NCI-H2227 (cell line): ENCODE measurements at regions not wholly inside any gene's neighbourhood (a gene's known extent, or its start where the extent isn't known, plus 50 kb on each side); places are given as distances from the start of the nearest gene placed in this dataset.

Source experiments
- DNase-seq: peaks from one replicate; lab custom pipeline; 2025; ENCODE audit not compliant: unreplicated experiment; lab: John Stamatoyannopoulos, UW

DNA sequence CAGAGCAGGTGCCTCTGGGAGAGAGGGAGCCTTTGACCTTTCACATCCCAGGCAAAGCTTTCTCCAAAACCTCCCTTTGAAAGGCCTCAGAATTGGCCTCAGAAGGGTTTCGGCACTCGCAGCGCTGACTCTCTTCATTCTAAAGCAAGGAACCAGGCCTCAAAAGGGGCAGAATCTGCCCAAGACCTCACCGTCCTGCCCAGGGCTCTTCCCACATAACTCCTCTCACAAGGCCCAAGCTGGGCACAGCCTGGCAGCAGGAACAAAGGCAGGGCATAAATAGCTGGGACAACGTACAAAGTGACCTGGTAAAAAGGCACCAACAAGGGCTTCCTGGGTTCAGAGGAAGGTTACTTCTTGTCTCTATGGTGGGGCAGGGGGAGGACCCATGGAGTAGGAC, 166.3 kb upstream of the FSTL4 start:
- DNase-seq: no peak

DNA sequence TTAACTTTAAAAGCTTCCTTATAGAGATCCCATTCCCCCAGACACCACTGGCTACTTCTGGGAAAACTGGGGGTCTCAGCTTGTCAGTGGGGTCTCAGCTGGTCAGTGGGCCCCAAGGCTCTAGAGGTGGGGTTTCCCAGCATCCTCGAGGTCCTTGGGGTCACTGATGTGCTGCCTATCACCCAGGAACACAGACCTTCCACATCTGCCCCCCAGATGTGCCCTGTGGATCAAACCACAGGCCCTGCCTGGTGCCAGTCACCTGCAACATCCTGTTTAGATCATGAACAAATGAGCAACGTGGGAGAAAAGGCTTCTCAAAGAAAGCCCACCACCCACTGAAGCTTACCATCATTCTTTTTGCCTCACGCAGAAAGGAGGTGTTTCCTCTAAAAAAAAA, 165.6 kb upstream of the FSTL4 start:
- no peak for DNase-seq

DNA sequence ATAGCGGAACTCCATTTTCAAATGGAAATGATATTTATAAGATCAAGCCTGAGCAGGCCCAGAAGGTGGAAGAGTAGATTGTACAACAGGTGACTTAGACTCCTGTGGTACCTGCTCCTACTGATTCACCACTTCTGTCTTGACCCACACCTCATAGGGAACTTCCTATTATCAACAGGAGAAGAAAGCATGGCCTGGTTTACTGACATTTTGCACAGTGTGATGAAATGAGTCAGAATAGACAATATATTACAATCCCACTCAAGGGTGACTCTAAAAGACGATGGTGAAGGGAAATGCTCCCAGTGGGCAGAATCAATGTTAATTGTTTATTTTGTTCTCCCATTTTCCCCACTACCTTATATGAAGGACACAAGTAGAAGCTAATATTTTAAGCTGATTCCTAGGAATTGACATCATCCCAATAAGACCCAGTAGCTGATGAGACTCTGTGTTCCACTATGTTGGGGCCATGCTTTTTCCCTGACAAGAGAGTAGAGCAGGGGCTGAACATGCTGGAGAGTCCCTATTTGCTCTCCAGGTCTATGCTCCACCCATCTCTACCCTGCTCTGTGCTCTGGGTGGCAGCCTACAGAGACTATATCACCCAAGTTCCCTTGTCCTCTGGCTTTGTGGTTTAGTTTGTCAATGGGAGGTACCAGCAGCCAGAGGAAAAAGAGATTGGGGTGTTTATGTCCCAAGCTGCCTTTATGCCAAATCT, 163.4 kb upstream of the FSTL4 start:
- DNase-seq: no peak

DNA sequence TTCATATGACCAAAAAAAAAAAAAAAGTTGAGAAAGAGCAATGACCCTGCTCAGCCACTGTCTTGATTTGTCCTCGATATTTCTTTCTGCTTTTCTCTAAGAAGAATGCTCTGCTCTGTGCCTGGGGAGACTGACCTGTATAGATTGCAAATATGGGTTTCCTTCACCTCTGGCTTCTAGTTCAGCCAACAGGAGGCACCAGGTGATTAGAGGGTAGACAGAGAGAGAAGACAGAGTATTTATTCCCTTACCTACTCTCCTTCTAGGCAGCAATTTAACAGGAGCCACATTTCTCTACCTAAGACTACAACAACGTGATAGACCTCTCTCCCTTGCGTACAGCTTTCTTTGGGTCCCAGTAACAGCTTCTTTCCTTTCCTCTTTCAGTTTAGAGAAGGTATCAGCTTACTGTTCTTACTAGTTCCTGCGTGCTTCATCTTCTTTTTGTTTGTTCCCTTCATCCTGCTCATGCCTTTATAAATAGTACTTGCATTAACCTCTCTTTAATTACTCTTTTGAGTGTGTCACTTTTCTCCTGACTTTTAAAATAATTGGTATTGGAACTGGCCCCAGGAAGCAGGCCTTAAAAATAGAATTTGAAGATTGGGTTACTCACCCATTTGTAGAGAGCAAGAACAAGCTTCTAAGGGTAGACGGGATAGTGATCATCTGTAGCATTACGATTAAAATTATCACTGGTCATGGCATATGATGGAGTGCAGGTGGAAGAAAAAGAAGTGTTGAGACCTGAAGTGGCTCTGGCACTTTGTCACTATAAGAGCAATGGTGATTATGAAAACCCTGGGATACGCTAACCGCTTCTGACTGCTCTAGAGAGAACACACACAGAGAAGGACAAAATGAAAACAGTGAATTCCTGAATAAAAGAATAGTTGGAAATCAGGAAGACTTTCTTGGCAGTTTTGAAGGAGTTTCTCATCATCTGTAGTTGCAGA, 161.2 kb upstream of the FSTL4 start:
- no peak for DNase-seq

DNA sequence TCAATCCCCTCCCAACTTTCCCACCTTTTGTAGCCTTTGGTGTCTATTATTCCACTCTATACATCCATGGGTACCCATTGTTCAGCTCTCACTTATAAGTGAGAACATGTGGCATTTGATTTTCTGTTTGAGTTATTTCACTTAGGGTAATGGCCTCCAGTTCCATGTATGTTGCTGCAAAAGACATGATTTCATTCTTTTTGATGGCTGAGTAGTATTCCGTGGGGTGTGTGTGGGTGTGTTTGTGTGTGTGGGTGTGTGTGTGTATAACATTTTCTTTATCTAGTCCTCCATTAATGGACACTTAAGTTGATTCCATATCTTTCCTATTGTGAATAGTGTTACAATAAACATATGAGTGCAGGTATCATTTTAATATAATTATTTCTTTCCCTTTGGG, 157.5 kb upstream of the FSTL4 start:
- DNase-seq: no peak

DNA sequence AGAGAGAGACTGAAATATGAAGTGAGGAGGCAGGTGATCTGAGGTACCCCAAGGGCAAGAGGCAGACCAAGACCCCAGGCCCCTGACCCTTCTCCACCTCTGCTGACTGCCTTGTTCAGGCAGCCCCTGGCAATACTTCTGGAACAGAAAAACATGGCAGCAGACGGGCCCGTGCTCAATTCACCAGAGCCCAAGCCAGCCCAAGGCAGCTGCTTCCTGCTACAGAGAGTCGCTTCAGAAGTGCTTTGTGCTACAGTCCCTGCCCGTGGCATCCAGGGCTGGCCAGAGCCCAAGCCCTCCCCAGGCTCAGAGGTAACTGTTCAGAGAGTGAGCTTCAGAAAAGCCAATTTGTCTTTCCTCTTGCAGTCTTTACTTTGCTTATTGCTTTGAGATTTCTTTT, 151.4 kb upstream of the FSTL4 start:
- no peak for DNase-seq

DNA sequence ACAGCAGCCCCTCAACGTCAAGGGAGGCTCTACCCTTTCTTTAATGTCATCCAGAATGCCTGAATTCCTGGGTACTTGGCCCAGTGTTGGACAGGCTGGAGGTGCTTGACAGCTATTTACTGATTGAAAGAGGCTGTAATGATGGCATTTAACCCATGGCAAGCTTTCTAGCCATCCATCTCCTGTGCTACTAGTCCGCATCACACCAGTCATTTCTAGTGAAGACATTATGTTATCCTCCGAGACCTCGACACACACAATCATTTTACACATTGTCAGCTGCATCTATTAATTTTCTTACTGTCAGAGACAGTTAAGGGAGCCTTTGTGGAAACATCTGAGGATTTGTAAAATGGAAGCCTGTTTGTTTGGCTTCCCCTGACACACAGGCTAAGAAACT, 149.3 kb upstream of the FSTL4 start:
- peak; percentile 4 for DNase-seq

DNA sequence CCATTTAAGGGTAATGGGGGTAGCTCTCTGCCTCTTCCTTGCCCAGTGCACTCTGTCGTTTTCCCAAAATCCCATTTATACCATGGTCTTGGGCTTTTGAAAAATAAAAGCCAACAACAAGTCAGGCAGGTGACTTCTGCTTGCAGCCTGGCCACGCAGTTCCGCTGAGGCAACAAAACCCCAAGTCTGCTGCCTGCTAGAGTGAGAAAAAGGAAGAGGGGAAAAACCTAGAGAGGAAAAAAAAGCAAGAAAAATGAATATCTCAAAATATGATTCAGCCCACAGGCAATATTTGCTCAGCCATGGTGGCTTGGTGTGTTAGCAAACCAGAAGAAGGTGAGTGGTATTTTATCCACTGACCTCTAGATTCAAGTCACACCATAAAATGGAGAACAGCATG, 148.2 kb upstream of the FSTL4 start:
- no peak for DNase-seq

DNA sequence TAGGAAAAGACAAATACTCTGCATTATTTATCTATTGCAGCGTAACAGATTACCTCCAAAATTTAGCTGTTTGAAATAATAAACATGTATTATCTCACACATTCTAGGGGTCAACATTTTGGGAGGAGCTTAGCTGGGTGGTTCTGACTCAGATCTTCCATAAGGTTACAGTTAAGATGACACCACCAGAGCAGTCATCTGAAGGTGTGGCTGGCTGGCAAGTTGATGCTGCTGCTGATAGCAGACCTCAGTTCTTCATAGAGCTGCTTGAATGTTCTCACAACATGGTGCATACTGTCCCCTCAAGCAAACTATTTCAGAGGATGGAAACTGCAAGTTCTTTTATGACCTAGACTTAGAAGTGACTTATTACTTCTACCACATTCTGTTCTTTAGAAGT, 146.3 kb upstream of the FSTL4 start:
- DNase-seq: no peak

DNA sequence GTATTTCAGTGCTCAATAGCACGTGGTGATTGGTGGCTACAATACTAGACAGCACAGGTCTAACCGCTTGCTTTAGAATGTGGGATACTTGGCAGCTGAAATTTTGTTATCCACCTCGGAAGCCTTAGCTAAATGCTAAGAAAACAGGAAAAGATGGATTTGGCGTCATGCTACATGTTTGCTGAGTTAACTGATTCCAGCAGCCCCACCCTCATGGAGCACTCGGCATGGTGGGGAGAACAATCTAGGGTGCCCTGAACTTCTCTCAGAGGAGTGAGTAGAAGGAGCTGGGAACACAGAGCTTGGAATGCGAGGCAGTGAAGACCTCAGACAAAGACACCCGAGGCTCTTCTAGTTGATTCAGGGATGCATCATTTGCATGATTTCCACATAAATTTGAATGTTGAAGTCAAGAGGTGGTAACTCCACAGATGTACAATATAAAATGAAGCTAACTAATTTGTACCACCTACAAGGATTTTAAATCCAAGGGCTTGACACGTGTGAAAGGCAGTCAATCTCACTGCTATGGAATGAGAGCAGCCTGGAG, 145.1 kb upstream of the FSTL4 start:
- no peak for DNase-seq

DNA sequence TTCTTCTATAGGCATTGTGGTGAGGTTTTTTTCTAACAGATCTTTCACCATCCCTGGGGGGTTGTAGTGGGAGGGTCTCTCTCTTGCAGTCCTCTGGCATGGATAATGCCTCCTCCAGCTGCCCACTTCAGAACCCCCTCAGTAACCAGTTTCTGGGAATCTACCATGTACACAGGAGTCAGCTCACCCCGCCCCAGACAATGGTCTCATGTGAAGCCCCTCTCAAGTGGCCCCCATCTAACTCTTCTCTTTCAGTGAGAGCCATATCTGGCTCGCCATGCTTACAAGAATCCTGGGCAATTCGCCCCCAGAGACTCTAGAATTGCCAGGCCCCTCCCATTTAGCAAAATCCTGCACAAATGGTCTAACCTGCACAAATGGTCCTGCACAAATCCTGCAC, 144.4 kb upstream of the FSTL4 start:
- DNase-seq: no peak

DNA sequence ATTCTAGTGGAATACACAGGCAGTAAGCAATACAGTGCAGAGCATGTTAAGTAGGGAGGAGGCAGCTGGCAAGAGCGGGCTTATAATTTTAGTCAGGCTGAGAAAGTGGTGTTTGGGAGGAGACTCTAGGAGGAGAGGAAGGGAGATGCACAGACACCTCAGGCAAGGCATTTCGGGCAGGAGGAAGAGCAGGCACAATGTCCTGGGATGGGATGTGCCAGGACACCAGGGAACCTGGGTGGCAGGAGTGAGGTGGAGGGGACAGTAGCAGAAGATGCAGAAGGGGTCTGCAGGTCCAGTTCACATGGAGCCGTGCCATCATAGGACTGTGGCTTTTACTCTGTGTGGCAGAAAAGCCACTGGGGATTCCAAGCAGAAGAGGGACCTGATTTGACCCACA, 143.7 kb upstream of the FSTL4 start:
- no peak for DNase-seq

DNA sequence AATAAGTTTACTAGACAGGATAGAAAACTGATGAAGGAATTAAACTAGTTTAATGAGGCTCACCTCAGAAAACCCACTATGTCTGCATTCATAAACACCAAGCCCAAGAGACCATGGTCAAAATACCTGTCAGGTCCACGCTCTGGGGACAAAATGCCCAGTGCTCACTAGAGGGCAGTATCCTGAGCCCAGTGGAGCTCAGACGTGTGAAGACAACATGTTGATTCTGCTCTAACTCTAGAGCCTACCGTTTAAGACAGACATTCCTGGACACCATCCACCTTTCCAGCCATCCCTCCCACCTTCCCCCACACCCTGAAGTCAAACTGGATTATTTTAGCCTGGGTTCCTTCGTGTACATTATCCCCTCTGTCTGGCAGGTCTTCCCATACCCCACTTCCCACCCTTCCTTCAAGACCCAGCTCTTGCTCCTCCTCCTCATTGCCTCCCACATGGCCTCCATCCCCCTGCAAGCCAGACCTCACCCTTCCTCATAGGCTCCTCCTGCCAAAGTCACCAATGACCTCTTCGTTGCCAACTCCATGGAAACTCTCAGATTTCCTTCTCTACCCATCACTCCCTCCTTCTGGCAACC, 142.3 kb upstream of the FSTL4 start:
- peak; percentile 19 for DNase-seq

DNA sequence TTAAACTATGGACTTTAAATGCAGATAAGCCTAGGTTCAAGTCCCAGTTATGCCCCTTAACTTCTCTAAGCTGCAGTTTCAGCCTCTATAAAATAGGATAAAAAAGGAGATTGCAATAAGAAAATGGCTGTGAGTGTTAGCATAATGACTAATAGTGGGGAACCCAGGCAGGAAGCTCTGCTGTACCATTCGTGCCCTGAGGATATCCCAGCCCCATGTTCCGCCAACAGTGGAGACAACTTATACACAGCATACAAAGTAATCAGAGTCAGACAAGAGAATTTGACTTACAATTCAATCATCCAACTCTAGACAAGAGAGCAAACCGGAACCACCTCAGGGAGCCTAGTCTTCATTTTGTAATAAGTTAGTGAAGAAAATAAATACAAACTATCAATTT, 141.5 kb upstream of the FSTL4 start:
- no peak for DNase-seq

DNA sequence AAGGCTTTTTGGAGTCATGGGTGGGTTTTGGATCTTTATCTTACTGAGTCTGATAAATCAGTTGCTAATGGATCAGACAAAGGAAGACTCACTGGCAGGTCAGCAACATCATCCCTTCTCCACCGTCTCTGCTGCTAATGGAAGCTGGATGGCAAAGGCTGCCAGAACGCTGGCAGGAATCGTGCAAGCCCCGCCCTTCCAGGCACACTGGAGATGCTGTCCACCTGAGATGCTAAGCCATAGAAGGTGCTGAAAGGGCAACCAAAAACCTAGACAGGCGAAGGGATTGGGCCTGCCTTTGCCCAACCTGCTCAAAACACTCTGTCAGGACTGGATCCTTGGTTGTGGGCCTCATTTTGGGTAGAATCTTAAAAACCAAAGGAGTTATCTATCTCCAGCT, 139.5 kb upstream of the FSTL4 start:
- no peak for DNase-seq

DNA sequence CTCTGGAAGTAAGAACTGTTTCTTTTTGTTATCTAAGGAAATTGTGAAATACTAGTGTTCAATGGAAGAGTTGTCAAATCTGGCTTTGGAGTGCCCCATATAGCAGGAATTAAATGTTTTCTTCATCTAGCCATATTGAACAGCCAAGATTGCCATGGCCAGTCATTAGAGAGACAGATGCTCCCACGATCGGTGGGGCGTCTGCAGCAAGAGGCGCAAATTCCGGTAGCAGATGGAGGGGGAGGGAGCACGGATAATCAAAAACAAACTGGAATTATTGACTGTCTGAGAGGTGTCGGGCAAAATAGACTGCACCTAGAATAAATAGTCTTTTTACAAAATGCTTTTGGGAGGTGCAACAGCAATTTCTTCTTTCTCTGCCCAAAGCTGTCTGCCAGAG, 139.1 kb upstream of the FSTL4 start:
- DNase-seq: no peak

DNA sequence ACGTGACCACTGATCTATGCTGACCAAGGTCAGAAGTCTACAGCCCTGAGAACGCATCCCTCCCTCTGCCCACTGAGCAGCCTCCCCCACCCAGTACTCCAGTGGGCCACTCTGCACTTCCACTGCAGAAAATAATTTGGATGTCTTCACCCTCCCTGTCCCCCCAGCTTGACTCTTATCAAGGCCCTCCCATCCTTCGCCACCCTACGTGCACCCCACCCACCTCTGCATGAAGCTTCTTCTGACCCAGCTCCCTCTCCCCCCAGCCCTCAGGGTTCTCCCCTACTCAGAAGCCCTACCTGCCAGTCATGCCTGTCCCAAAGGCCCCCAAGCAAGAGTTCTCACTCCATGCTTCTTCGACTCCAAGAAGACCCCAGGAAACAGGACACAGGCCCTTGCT, 138.5 kb upstream of the FSTL4 start:
- DNase-seq: no peak

DNA sequence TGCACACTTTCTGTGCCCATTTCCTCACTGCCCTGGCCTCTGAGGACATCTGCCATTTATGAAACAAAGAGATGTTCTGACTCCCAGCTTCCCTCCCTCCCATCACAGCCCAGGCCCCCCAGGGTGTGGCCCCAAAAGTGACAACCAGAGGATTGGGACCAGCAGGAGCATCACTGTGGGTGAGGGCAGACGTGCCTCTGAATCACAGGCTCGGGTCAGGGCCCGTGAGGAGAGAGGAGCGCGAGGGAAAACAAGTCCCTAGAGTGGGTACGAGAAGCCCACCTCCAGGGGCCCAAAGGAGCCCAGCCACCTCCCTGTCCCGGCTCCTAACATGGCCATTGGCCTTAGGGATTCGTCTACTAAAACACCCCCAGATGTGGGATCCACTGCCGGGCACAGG, 138.0 kb upstream of the FSTL4 start:
- no peak for DNase-seq

DNA sequence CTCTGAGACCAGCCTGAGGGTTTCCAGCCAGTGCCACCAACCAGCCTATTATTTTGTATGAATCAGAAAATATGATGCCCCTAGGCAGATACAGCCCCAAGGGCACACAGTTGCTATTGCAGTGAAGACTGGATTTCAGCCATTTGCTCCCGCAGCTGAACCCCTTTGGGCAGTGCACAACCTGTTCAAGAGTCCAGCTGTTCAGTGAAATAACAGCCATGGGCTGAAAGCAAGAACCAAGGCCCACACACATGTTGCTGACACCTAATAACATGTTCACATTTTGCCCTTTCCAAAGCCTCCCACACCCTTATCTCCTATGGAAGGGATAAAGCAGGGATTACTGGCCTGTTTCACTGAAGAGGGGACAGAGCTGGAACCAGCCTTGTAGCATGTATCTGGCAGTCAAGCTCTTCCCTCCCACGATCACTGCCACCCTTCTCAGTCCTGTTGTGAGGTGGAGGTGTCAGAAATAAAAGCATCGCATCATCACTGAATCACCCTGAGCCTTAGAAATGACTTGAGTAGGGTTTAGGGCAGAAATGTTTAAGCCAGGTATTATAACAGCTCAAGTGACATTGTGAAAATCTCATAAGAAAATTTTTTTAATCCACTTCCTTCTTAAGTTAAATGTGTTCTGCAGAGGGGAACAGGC, 137.1 kb upstream of the FSTL4 start:
- no peak for DNase-seq

DNA sequence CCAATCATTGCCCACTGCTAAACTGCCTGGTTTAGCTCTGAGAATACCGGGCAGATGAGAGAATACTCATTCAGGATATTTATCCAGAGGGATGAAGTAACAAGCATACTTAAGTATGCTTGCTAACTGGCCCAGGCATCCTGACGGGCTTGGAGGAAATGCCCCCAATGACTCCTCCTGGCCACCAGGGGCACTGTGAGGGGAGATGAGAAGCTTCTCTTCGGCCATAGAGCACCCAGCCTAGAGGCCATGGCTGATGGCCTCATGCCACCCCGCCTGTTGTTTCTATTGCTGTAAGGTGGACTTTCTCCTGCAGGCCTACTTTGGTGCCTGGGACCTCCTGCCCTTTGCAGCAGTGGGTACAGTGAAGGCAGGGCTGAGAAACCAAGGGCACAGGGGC, 134.5 kb upstream of the FSTL4 start:
- no peak for DNase-seq

DNA sequence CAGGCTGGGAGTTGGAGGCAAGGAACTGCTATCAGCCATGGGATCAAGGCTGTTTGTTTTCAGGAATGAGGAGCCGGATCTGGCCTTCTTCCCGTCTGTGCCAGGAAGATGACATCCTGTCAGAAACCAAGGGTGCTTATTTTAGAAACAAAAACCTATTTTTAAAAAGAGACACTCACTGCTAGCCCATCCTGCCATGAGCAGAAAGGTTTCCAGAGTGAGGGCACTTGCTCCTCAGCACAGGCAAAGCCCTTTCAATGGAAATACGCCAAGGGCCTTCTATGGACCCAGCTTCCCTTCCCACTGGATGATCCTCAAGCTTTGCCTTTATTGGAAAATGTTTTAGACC, 132.6 kb upstream of the FSTL4 start:
- DNase-seq: no peak
